Activated CD8-positive, alpha-beta memory T cell treated with anti-CD3 and anti-CD28 coated beads, Interleukin-2, amount 10 ng/mL, durations not matched to agents 7 days and 5 days (primary cell): ENCODE measurements at regions not wholly inside any gene's neighbourhood (a gene's known extent, or its start where the extent isn't known, plus 50 kb on each side); places are given as distances from the start of the nearest gene placed in this dataset.
"Not testable (repeated sequence)": the region's sequence is repeated elsewhere in the genome, so short reads cannot be mapped to it uniquely, and the experiment has no call there.

Source experiments
- ATAC-seq: fragments of 150-1000 bp; cut with Tn5 transposase; one replicate; pipeline ENCODE4 v1.10.0; 2021; ENCODE audit warnings: moderate library complexity
- CTCF ChIA-PET: fragments of 350-600 bp; sonication (Branson Sonifier 250); formaldehyde crosslinking; loops from one replicate; lab custom pipeline; 2021; ENCODE audit warnings: antibody characterized with exemption; lab: Charles Lee
- DNase-seq: peaks from one replicate; pipeline ENCODE4 v3.0.0-alpha.2; 2020
- H3K27ac Mint-ChIP-seq: one replicate; pipeline ENCODE4 v1.8.0; 2021; ENCODE audit warnings: mild to moderate bottlenecking, mixed read lengths
- H3K27me3 Mint-ChIP-seq: one replicate; pipeline ENCODE4 v1.8.0; 2021; ENCODE audit warnings: mixed read lengths
- H3K36me3 Mint-ChIP-seq: one replicate; pipeline ENCODE4 v1.8.0; 2021; ENCODE audit warnings: mild to moderate bottlenecking, mixed read lengths
- H3K4me1 Mint-ChIP-seq: one replicate; pipeline ENCODE4 v1.8.0; 2021; ENCODE audit warnings: mixed read lengths
- H3K4me3 Mint-ChIP-seq: one replicate; pipeline ENCODE4 v1.8.0; 2021; ENCODE audit warnings: mild to moderate bottlenecking, moderate library complexity, mixed read lengths
- H3K9me3 Mint-ChIP-seq: one replicate; pipeline ENCODE4 v1.8.0; 2022; ENCODE audit warnings: low read depth, mixed read lengths

DNA sequence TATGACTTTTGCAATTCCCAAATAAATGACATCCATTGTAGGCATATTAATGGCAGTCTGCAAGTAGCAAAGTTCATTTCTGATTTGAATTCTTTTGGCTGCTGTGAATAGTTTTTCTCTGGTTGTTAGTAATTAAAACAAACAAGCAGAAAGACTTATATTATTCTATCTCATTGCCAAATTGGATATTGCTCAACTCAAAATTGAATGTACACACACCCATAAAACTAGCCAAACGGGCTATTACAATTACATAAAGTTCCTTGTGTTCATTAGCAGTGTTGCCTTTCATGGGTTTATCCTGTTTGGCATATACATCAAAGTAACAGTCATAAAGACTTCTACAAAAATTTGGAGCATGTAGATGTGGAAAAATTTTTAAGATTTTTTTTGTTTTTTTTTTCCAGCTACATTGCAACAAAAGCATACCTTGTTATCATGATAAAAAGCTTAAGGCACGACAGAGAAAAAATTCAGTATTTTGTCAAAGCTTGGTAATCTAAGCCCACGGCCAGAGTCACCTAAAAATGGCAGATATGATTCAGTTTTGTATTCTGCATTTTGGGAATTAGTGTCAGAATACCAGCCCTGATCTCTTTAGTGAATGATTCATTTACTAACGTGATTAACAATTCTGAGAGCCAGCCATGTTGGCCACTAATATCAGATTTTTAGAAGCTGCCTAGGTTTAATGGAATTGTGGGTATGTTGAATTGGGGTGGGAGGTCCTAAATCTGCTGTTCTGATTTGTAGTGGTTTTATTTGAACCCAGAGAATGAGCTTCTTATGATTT lies 108.4 kb downstream of the KLF5 start:
- no peak overlapping the region for H3K4me3 Mint-ChIP-seq
- H3K27ac Mint-ChIP-seq, result no peak overlapping the region
- H3K36me3 Mint-ChIP-seq, result no peaks in the 10 kb centered on the region
- no peaks in the 10 kb centered on the region for H3K9me3 Mint-ChIP-seq
- no peak for DNase-seq
- H3K4me1 Mint-ChIP-seq, result peaks cover 2% of the 10 kb centered on the region
- CTCF ChIA-PET, result interaction anchor here (0.6 kb wide), 1 partner anchor 26 kb away, joined by 3 read pairs; no protein-coding TSS in a partner anchor
- ATAC-seq, result no peak
- no peaks in the 10 kb centered on the region for H3K27me3 Mint-ChIP-seq

- DNase-seq (no peak), ATAC-seq (no peak)
- Mint-ChIP-seq H3K27me3 (no peaks in the 10 kb centered on the region), H3K9me3 (no peaks in the 10 kb centered on the region), H3K4me1 (peaks cover 2% of the 10 kb centered on the region), H3K4me3 (no peak overlapping the region), H3K36me3 (no peaks in the 10 kb centered on the region), H3K27ac (no peak overlapping the region)
- CTCF ChIA-PET, result no interaction called here
These were observed 107.4 kb downstream of the KLF5 start for GRCh38 chr13:73166204-73166603.

DNA sequence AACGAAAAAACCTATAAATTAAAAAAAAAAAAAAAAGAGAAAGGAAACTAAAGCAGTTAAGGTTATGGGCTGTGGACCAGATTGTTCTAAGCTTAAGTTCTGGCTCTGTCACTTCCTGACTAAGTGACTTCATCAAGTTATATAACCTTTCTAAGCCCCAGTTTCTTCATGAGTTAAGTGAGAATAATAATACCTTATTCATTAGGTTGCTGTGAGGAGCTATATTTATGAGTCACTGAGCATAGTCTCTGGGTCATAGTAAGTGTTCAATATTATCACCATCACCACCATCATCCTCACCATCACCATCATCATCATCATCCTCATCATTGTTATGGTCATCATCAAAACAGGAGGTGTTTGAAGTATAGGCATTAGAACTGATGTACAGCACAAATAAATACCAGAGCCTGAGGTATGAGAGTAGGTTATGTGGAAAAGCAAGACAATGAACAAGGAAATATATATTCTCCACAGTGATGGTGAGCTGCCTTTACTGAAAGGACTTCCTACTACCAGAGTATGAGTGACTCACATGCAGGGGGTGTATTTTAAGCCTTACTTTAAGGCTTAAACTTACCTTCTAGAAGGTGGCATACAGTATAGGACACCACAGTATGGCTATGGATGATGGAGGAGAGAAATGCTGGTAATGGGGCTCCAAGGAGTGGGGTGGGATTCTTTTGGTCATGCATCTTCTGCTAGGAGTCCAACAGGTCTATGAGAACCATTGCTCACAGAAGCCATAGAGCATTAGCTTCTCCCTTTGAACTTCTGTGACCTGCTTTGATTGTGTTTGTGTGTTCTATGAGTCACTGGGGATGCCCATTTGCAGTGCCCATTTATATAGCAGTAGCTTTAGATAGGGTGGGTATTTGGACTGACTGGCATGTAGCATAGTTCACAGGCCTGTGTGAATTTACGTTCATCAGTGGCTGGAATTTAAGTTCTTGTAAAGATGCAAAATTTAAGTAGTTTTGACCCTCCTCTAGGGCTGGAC lies 104.4 kb downstream of the KLF5 start:
- DNase-seq (no peak), ATAC-seq (no peak)
- H3K27me3 Mint-ChIP-seq, result no peaks in the 10 kb centered on the region
- H3K9me3 Mint-ChIP-seq, result peaks cover 3% of the 10 kb centered on the region
- no peaks in the 10 kb centered on the region for H3K4me1 Mint-ChIP-seq
- no peak overlapping the region for H3K27ac Mint-ChIP-seq
- H3K36me3 Mint-ChIP-seq, result no peaks in the 10 kb centered on the region
- CTCF ChIA-PET, result no interaction called here
- no peak overlapping the region for H3K4me3 Mint-ChIP-seq

GRCh38 chr13:73160371-73161031 lies 101.7 kb downstream of the KLF5 start:
- H3K4me1 Mint-ChIP-seq, H3K36me3 Mint-ChIP-seq, H3K27ac Mint-ChIP-seq, H3K9me3 Mint-ChIP-seq, H3K27me3 Mint-ChIP-seq, ATAC-seq, H3K4me3 Mint-ChIP-seq, CTCF ChIA-PET, DNase-seq: not testable (repeated sequence)

- ATAC-seq (no peak), DNase-seq (no peak)
- Mint-ChIP-seq H3K4me1 (no peaks in the 10 kb centered on the region), H3K9me3 (peaks cover 3% of the 10 kb centered on the region), H3K27ac (no peak overlapping the region), H3K27me3 (no peaks in the 10 kb centered on the region), H3K36me3 (no peaks in the 10 kb centered on the region), H3K4me3 (no peak overlapping the region)
- CTCF ChIA-PET, result no interaction called here
These were observed 100.0 kb downstream of the KLF5 start for GRCh38 chr13:73158851-73159250.

DNA sequence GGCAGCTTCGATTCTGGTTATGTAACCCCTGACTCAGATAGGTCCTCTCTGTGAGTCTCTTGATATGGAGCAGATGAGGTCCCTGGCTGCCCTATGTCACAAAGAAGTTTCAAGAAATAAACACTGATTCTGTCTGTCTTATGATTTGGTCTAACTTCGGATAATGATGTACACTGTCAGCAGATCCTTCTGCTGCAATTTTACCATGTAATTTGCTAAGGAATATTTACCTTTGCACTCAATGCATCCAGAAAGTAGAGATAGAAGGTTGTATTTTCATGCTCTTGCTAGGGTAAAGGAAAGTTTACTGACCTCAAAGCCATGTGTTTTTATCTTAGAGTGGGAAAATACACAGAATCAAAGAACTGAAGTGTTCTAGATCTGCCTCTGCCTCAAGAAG lies 98.2 kb downstream of the KLF5 start:
- Mint-ChIP-seq H3K4me1 (no peaks in the 10 kb centered on the region), H3K27me3 (no peaks in the 10 kb centered on the region), H3K9me3 (peaks cover 3% of the 10 kb centered on the region), H3K27ac (no peak overlapping the region), H3K36me3 (no peaks in the 10 kb centered on the region), H3K4me3 (no peak overlapping the region)
- CTCF ChIA-PET, result no interaction called here
- DNase-seq (no peak), ATAC-seq (no peak)

DNA sequence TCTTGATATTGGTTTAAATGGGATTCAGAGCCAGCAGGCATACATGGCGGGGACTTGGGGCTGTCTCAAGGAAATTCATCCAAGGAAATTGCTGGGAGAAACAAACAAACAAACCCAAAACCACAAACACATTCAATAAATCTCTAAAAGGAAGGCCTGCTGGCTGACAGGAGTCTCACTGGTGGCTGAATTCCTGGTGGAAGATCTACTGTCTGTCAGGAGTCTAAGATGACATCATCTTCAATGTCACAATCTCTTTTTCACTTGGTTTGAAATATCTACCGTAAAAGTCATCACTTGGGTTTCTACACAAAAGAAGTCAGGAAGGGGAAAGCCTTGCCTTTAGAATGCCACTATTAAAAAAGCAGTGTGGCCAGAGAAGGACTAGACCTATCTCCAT lies 87.9 kb downstream of the KLF5 start:
- CTCF ChIA-PET, result no interaction called here
- Mint-ChIP-seq H3K36me3 (no peaks in the 10 kb centered on the region), H3K4me1 (peaks cover 2% of the 10 kb centered on the region), H3K27me3 (peaks cover 3% of the 10 kb centered on the region), H3K9me3 (peaks cover 3% of the 10 kb centered on the region), H3K27ac (no peak overlapping the region), H3K4me3 (no peak overlapping the region)
- no peak for ATAC-seq
- no peak for DNase-seq

DNA sequence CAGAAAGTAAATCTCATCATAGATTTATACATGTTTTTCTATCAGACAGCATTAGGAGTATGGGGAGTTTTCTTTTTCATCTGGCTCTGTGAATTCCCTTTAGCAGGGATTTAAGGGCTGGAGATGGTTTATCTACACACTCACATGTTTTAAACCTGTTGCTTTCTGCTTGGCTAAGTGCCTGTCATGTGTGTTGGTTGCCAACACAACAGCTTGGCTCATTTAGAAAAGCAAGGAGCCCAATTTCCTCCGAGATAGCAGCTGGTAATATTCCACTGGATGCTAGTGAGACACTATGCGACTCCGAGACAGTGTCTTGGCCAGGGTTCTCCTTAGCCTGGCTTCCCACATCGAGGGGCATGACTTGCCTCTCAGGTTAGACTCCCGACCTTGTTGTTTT lies 83.3 kb downstream of the KLF5 start:
- Mint-ChIP-seq H3K4me1 (peaks cover 2% of the 10 kb centered on the region), H3K36me3 (no peaks in the 10 kb centered on the region), H3K27me3 (peaks cover 3% of the 10 kb centered on the region), H3K27ac (no peak overlapping the region), H3K4me3 (no peak overlapping the region), H3K9me3 (peaks cover 2% of the 10 kb centered on the region)
- ATAC-seq, result no peak
- DNase-seq, result no peak
- CTCF ChIA-PET, result no interaction called here

DNA sequence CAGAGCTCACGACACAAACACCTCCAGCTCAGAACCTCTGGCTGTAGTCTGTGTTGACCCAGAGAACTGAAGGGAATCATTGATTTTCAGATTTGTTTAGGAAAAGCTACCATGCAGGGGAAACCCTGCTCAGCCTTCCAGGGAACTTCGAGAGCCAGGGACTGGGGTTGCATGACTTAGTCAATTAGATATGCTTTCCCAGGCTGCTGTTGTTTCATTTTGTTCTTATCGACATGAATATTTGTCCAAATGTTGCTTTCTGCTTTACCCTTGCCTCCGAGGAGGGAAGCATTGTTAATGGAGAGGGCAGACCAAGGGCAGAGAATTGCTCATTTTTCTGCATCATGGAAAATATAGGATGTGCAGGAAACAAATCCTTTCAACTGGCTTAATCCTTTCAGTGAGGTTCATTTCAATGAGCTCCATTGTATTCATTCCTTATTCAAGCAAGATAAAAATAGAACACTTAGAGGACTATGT lies 82.5 kb downstream of the KLF5 start:
- H3K4me3 Mint-ChIP-seq, result no peak overlapping the region
- ATAC-seq, result no peak
- CTCF ChIA-PET, result interaction anchor here (0.8 kb wide), 1 partner anchor 26 kb away, joined by 3 read pairs; no protein-coding TSS in a partner anchor

GRCh38 chr13:73140801-73141200 lies 82.0 kb downstream of the KLF5 start:
- peaks cover 6% of the 10 kb centered on the region for H3K27me3 Mint-ChIP-seq
- H3K9me3 Mint-ChIP-seq, result no peaks in the 10 kb centered on the region
- CTCF ChIA-PET, result interaction anchor here (0.8 kb wide), 1 partner anchor 27 kb away, joined by 3 read pairs; no protein-coding TSS in a partner anchor
- DNase-seq (no peak), ATAC-seq (no peak)
- no peaks in the 10 kb centered on the region for H3K36me3 Mint-ChIP-seq
- peaks cover 2% of the 10 kb centered on the region for H3K4me1 Mint-ChIP-seq
- no peak overlapping the region for H3K27ac Mint-ChIP-seq
- H3K4me3 Mint-ChIP-seq, result no peak overlapping the region

More for the DNA sequence above, 82.5 kb downstream of the KLF5 start:
- Mint-ChIP-seq H3K27me3 (peaks cover 6% of the 10 kb centered on the region), H3K4me1 (peaks cover 2% of the 10 kb centered on the region), H3K36me3 (no peaks in the 10 kb centered on the region), H3K27ac (no peak overlapping the region), H3K9me3 (no peaks in the 10 kb centered on the region)
- DNase-seq, result no peak

GRCh38 chr13:73138638-73139491 lies 80.1 kb downstream of the KLF5 start:
- DNase-seq (no peak), ATAC-seq (no peak)
- Mint-ChIP-seq H3K9me3 (no peaks in the 10 kb centered on the region), H3K4me1 (no peaks in the 10 kb centered on the region), H3K36me3 (no peaks in the 10 kb centered on the region), H3K27me3 (peaks cover 6% of the 10 kb centered on the region), H3K27ac (no peak overlapping the region), H3K4me3 (no peak overlapping the region)
- CTCF ChIA-PET, result no interaction called here

DNA sequence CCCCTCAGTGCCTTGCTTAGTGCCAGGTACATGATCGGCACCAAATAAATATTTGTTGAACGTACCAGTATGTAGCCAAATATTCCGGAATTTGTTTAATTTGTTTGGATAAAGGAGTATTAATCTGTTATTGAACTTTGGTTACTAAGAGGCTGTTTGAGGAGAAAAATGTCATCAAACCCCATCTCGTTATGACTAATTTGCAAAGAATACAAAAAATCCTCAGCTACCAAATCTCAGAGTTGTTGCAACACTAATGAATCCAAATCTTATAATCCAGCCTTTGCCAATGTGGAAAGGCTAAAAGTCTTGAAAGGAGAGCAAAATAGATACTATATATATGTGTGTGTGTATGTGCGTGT lies 79.5 kb downstream of the KLF5 start:
- no peak overlapping the region for H3K27ac Mint-ChIP-seq

More for the DNA sequence above, 79.5 kb downstream of the KLF5 start:
- CTCF ChIA-PET, result no interaction called here
- H3K4me1 Mint-ChIP-seq, result no peaks in the 10 kb centered on the region
- ATAC-seq (no peak), DNase-seq (no peak)
- no peaks in the 10 kb centered on the region for H3K9me3 Mint-ChIP-seq
- H3K36me3 Mint-ChIP-seq, result no peaks in the 10 kb centered on the region
- H3K4me3 Mint-ChIP-seq, result no peak overlapping the region
- peaks cover 9% of the 10 kb centered on the region for H3K27me3 Mint-ChIP-seq
